Stimulated activated effector memory CD8-positive, alpha-beta T cell treated with anti-CD3 and anti-CD28 coated beads, Interleukin-12 subunit alpha, Interleukin-12 subunit beta, amount 100 ng/mL, for 72 hours (primary cell): ENCODE measurements at regions not wholly inside any gene's neighbourhood (a gene's known extent, or its start where the extent isn't known, plus 50 kb on each side); places are given as distances from the start of the nearest gene placed in this dataset.

Experiments
- ATAC-seq: fragments of 150-1000 bp; cut with Tn5 transposase; 2 replicates; pipeline ENCODE4 v1.10.0; 2021
- DNase-seq, 2 donors: peaks; one replicate each; pipeline ENCODE4 v3.0.0; 2021 to 2022; ENCODE audit warnings: low spot score in 2 of 2
- H3K27ac Mint-ChIP-seq: one replicate; pipeline ENCODE4 v1.8.0; 2022; ENCODE audit warnings: mild to moderate bottlenecking, mixed read lengths
- H3K36me3 Mint-ChIP-seq: one replicate; pipeline ENCODE4 v1.8.0; 2022; ENCODE audit warnings: mild to moderate bottlenecking, mixed read lengths
- H3K4me1 Mint-ChIP-seq: one replicate; pipeline ENCODE4 v1.8.0; 2022; ENCODE audit warnings: mixed read lengths
- H3K4me3 Mint-ChIP-seq: one replicate; pipeline ENCODE4 v1.8.0; 2022; ENCODE audit warnings: mild to moderate bottlenecking, mixed read lengths
- H3K9me3 Mint-ChIP-seq: one replicate; pipeline ENCODE4 v1.8.0; 2022; ENCODE audit warnings: mixed read lengths

- no peak for ATAC-seq
- DNase-seq, result no peak
- Mint-ChIP-seq H3K36me3 (no peaks in the 10 kb centered on the region), H3K4me1 (no peaks in the 10 kb centered on the region), H3K4me3 (no peak overlapping the region), H3K27ac (no peak overlapping the region), H3K9me3 (no peaks in the 10 kb centered on the region)
Observed at GRCh38 chr2:105449076-105449475, 50.2 kb upstream of the FHL2 start.
